Inflammatory macrophage treated with lipopolysaccharide for 4 hours (primary cell): ENCODE measurements at regions not wholly inside any gene's neighbourhood (a gene's known extent, or its start where the extent isn't known, plus 50 kb on each side); places are given as distances from the start of the nearest gene placed in this dataset.

Experiments used
- DNase-seq: peaks from one replicate; pipeline ENCODE4 v3.0.0-alpha.2; 2020

- DNase-seq = no peak
Observed at GRCh38 chr2:138177693-138178092, 213.4 kb downstream of the HNMT start.

DNA sequence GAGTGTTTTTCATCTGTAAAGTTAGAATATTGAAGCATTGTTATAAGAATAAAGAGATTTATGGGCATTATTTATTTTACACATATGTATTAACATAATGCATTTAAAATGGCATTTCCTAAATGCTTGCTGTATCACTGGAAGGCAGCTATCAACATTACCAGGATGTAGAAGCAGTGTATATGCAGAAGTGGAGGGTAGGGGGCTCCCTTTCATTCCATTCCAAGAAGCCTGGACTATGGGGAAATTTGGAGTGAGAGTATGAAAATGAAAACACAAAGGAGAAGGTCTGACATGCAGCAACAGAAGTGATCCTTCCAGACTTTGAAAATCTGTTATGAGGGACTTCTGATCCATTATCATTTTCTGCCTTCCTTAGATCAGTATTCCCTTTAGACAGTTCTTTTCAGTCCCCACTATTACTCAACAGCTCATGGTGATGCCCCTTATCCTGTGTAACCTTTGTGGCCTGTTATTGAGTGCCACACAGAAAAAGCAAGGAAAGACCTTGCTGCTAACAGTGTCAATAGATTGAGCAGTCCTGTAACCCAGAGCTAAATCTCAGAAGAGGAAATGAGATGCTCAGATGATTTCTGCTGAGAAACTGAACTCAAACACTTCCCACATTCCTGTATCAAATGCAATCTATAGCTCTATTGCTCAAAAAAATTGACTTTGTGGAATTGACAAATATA lies 216.6 kb downstream of the HNMT start:
- DNase-seq = no peak

GRCh38 chr2:138182250-138182936 lies 218.1 kb downstream of the HNMT start:
- DNase-seq = no peak

DNA sequence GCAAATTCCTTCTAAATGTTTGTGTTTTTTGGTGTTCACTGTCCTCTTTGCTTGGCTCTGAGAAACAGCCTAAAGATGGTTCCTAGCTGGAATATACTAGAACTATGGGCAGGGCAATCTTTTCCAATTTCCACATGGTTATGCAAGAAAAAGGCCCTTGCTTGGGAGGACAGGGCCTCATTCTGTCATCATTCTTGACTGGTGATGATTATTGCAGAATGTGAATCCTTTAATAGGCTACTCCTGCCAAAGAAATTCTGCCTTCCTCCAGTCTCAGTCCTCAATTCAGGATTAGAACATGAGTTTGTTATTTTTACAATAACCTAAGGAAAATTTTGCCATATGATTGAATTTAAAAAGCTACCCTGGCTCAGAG lies 218.7 kb downstream of the HNMT start:
- DNase-seq = no peak

GRCh38 chr2:138183705-138184104 lies 219.4 kb downstream of the HNMT start:
- DNase-seq = no peak

DNA sequence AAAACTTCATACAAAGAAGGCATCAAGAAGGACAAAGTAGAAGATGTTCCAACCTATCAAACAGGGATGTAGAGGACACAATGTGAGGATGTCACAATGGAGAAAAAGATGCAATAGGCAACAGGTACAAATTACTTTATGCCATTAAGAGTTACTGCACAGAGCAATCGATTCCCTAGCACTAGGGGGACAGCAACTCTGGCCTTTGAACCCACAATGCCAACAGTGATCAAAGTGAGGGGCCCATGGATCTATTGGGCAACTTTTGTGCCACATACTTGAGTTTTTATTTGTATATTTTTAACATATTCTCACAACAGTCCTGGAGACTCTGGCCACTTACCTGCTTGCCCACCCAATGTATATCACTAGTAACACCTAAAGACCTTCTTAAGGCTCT lies 220.2 kb downstream of the HNMT start:
- DNase-seq = no peak

DNA sequence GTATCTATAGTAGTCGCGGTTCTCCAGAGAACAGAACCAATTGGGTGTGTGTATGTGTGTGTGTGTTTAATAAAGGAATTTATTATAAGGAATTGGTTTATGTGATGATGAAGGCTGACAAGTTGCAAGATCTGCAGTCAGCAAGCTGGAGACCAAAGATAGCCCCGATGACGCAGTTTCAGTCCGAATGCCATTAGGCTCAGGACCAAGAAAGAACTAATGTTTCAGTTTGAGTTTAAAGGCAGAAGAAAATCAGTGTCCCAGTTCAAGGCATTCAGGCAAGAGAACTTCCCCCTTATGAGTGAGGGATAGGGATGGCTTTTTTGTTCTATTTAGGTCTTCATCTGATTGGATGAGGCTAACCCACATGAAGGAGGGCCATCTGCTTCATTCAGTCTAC lies 221.6 kb downstream of the HNMT start:
- no peak for DNase-seq

GRCh38 chr2:138187221-138187620 lies 222.9 kb downstream of the HNMT start:
- DNase-seq = no peak

GRCh38 chr2:138190999-138191398 lies 226.7 kb downstream of the HNMT start:
- DNase-seq = no peak

GRCh38 chr2:138193416-138194213 lies 229.3 kb downstream of the HNMT start:
- no peak for DNase-seq

GRCh38 chr2:138201286-138201685 lies 237.0 kb downstream of the HNMT start:
- DNase-seq = no peak

DNA sequence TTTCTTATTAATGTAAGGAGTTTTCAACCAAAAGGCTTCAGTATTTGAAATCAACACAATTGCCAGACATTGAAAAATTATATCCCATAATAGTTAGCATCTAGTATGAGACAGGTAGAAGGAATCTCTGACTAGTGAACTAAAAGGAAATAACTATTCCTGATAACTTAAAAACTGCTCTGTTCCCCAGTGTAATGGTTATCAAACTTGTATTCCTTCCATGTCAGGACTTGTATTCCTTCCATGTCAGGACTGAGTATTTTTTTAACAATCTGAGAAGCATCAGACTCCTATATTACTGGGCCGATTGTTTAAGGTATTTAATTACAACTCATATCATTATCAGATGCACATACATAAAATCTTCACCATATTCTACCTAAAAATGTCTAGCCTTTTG lies 238.5 kb downstream of the HNMT start:
- no peak for DNase-seq

- no peak for DNase-seq
Observed at GRCh38 chr2:138205281-138205680, 241.0 kb downstream of the HNMT start.

DNA sequence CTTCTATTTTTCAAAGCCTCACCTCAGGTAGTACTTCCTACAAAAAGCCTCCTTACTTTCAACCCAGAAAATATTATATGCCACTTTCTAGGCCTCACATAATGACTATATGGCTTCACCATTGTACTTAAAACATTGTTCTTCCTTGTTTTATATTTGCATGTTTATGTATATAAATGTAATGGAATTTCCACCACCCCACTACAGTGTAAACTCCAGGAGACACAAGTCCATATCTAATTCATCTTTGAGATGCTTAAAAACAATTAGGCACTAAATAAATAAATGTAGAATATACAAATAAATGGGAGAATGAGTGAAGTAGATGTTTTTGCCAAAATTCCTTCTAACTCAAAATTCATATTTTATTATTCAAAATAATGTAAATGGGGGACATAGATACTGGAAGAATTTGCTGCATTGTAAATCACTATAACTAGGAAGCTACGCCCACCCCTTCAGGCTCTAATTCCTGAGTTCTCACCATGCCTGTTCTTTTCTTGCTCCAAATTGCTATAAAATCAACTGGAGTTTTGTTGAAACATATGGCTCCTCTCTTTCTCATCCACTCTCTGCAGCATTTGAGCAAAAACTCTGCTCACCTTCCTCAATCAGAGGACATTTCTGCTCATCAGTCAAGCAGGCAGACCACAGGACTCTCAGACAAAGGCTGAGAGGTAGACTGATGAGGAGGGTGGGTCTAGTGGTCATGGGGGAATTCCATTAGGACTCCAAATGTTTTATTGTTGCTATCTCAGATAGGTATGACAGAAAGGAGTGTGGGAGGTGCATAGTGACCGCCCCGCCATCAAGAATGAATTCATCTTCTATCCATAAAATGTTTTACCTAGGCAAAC lies 243.0 kb downstream of the HNMT start:
- DNase-seq = no peak

GRCh38 chr2:138209009-138209408 lies 244.7 kb downstream of the HNMT start:
- DNase-seq = no peak

- no peak for DNase-seq
Observed at GRCh38 chr2:138210487-138210886, 246.2 kb downstream of the HNMT start.

- DNase-seq = no peak
Observed at GRCh38 chr2:138212434-138212833, 248.2 kb downstream of the HNMT start.

DNA sequence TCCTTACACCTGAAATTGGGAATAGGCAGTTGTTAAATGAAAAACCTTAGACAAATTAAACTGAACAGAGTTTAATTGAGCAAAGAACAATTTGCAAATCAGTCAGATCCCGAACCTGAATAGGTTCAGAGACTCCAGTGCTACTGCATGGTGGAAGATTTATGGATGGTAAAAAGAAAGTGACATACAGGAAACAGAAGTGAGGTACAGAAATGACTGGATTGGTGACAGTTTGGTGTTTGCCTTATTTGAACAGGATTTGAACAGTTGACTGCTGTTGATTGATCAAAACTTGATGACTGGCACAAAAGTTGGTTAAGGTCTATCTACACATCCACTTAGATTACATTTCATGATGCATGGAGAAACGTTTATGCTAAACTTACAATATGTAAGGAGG lies 248.8 kb downstream of the HNMT start:
- no peak for DNase-seq

GRCh38 chr2:138213624-138214023 lies 249.4 kb downstream of the HNMT start:
- no peak for DNase-seq

DNA sequence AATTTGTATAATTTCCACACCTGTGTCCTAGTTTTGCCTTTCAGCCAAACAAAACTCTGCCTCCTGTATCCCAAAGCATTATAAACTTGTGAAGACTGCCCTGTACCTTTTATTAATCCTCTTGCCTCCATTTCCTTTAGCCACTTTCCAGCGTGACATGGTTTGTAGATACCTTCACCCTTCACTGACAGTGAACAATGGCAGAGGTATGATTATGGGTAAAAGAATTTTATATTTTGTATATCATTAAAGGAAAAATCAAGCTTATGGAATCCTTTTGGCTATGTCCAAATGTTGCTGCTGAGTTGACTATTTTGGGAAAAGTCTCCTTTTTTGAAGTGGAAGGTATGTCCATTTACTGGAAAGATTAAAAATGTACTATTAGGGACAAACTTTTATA lies 251.7 kb downstream of the HNMT start:
- DNase-seq = no peak

DNA sequence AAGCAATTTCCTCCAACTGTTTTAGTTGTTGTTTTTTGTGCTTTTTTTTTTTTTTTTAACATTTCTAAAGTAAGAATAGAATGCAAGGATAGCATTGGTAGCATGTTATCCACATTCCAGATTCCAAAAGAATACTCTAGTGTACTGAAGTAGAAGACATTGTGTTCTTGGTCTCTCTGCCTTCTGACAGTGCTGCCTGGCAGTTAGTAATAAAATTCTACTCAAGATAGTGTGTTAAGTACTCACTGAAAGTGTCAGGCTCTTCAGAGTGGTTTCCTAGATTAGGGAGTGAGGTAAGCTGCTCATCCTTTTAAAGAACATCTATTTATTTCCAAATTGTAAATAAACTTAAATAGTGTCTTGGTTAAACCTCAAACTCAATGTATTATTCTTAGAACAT lies 253.7 kb downstream of the HNMT start:
- DNase-seq = no peak

DNA sequence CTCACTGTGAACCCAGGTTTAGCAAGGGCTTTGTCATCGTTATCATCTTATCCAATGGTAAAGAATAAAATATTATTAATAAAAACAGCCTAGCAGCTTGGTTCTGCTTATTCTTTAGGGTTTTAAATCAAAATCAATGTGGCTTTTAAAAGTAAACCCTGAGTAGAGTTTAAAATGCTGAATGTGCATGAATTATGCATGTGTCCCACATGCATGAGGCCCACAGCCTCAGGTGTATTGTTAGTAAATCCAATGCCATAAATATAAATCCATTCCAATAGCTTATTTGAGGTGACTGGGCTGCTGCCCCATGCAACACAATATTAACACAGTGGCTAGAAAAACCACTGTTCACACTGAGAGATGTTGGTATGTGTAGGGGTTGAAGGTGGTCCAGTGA lies 254.1 kb downstream of the HNMT start:
- DNase-seq = no peak

DNA sequence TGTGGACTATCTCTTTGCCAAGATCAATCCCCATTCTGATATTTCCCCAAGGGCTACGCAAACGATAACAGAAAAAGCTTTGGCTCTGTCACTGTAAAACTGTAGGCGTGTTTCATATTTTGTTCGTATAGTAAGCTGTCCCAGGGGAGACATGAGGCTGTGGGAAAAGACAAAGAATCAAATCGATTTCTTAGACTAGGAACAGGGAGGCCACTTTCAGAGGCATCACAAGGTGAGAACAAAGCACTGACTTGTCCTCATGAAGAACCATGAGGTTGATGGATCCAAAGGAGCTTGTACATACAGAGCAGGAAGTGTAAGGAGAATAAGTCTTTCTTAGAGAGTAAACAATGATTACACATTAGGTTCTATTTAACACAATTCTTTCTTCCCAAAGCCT lies 255.7 kb downstream of the HNMT start:
- DNase-seq = no peak
